GM12891 (cell line): ENCODE measurements at regions not wholly inside any gene's neighbourhood (a gene's known extent, or its start where the extent isn't known, plus 50 kb on each side); places are given as distances from the start of the nearest gene placed in this dataset.

ENCODE experiments used
- POLR2A ChIP-seq: IDR thresholded peaks from 2 replicates; pipeline ENCODE4 v1.6.1; 2011; ENCODE audit warnings: low read depth, low read length, control low read depth
- POLR2AphosphoS5 ChIP-seq: IDR thresholded peaks from 2 replicates; pipeline ENCODE4 v1.6.1; 2011; ENCODE audit warnings: low read depth, low read length, control low read depth
- POU2F2 ChIP-seq: IDR thresholded peaks from 2 replicates; pipeline ENCODE4 v1.6.1; 2011; ENCODE audit warnings: low read depth, mild to moderate bottlenecking, control low read depth, low read length, moderate library complexity
- SPI1 ChIP-seq: IDR thresholded peaks from 2 replicates; pipeline ENCODE4 v1.6.1; 2011; ENCODE audit warnings: low read depth, low read length, control low read depth
- TAF1 ChIP-seq: IDR thresholded peaks from 2 replicates; pipeline ENCODE4 v1.6.1; 2011; ENCODE audit warnings: low read depth, low read length, control low read depth

- TF ChIP-seq POLR2A (no peak), TAF1 (no peak), POLR2AphosphoS5 (no peak), POU2F2 (no peak), SPI1 (no peak)
Observed at GRCh38 chr4:56272003-56272402, 115.3 kb downstream of the AASDH start.
